MM.1S (cell line): ENCODE measurements at regions not wholly inside any gene's neighbourhood (a gene's known extent, or its start where the extent isn't known, plus 50 kb on each side); places are given as distances from the start of the nearest gene placed in this dataset.

ENCODE experiments used
- CTCF ChIP-seq: fragments of 300-600 bp; sonication (generic); IDR thresholded peaks from 2 replicates; pipeline ENCODE4 v1.5.1; 2016; ENCODE audit warnings: antibody characterized with exemption, low read length, mixed read lengths
- EZH2phosphoT487 ChIP-seq: fragments of 300-600 bp; sonication (generic); IDR thresholded peaks from 2 replicates; pipeline ENCODE4 v1.6.1; 2018; ENCODE audit warnings: antibody characterized with exemption, low read length

DNA sequence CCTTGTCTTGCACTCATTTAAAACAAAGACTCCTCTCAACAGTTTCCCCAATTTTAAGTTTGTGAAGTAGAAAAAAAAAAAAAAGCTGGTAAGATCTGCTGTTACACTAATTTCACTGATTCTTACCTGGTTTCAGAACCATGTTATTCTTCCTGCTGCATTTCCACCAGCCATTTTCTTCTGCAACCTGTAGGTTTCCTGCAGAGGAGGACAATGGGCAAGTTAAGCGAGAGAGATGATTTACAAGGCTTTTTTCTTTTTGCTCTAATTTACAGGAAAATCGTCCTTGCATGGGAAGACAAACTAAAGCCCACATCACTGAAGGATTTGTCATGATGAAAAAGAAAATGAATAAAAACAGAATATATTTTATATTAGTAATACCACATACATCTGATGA, 86.0 kb upstream of the SMARCA2 start:
- TF ChIP-seq CTCF (no peak), EZH2phosphoT487 (no peak)
